ENCODE measurements at regions not wholly inside any gene's neighbourhood (a gene's known extent, or its start where the extent isn't known, plus 50 kb on each side); places are given as distances from the start of the nearest gene placed in this dataset.

GRCh38 chr3:59253523-59253922 is 203.7 kb upstream of the CFAP20DC start:
- H3K27me3 Mint-ChIP-seq = no peaks in the 10 kb centered on the region
- ChIA-PET CTCF (no interaction called here), POLR2A (interaction anchor here (0.6 kb wide), 1 partner anchor 369 kb away, joined by 3 read pairs; no protein-coding TSS in a partner anchor)
- intact Hi-C loops (cut with micrococcal nuclease) = no loop called here
- DNase-seq (no peak), ATAC-seq (no peak)
- H3K27ac Mint-ChIP-seq = no peak overlapping the region
- no peak for TF ChIP-seq CTCF (IDR thresholded peaks at IDR 0.05)
- H3K36me3 Mint-ChIP-seq (ENCODE audit: low read depth) = no peaks in the 10 kb centered on the region
- no peaks in the 10 kb centered on the region for H3K4me1 Mint-ChIP-seq (ENCODE audit: low read depth)
- H3K4me3 Mint-ChIP-seq = no peak overlapping the region
- H3K9me3 Mint-ChIP-seq = peaks cover 7% of the 10 kb centered on the region

- intact Hi-C loops (cut with micrococcal nuclease) = no loop called here
- CTCF ChIA-PET = no interaction called here
- TF ChIP-seq CTCF (IDR thresholded peaks at IDR 0.05) = no peak
- H3K4me1 Mint-ChIP-seq (ENCODE audit: low read depth) = no peaks in the 10 kb centered on the region
- no peak for ATAC-seq
- H3K36me3 Mint-ChIP-seq (ENCODE audit: low read depth) = no peaks in the 10 kb centered on the region
- POLR2A ChIA-PET = no interaction called here
- H3K27ac Mint-ChIP-seq = no peak overlapping the region
- H3K9me3 Mint-ChIP-seq = peaks cover 7% of the 10 kb centered on the region
- no peak overlapping the region for H3K4me3 Mint-ChIP-seq
- H3K27me3 Mint-ChIP-seq = no peaks in the 10 kb centered on the region
- DNase-seq = no peak
Measured at GRCh38 chr3:59251869-59252268, 202.0 kb upstream of the CFAP20DC start.

- Mint-ChIP-seq H3K36me3 (ENCODE audit: low read depth) (no peaks in the 10 kb centered on the region), H3K4me3 (no peak overlapping the region), H3K27ac (no peak overlapping the region), H3K4me1 (ENCODE audit: low read depth) (no peaks in the 10 kb centered on the region), H3K9me3 (peaks cover 7% of the 10 kb centered on the region), H3K27me3 (no peaks in the 10 kb centered on the region)
- no peak for DNase-seq
- no peak for TF ChIP-seq CTCF (IDR thresholded peaks at IDR 0.05)
- intact Hi-C loops (cut with micrococcal nuclease) = no loop called here
- ChIA-PET CTCF (no interaction called here), POLR2A (no interaction called here)
- no peak for ATAC-seq
Measured at GRCh38 chr3:59250600-59250999, 200.8 kb upstream of the CFAP20DC start.

- H3K36me3 Mint-ChIP-seq (ENCODE audit: low read depth) = no peaks in the 10 kb centered on the region
- H3K27ac Mint-ChIP-seq = no peak overlapping the region
- TF ChIP-seq CTCF (IDR thresholded peaks at IDR 0.05) = no peak
- H3K9me3 Mint-ChIP-seq = peaks cover 7% of the 10 kb centered on the region
- H3K4me1 Mint-ChIP-seq (ENCODE audit: low read depth) = no peaks in the 10 kb centered on the region
- no peak for DNase-seq
- ChIA-PET CTCF (no interaction called here), POLR2A (no interaction called here)
- intact Hi-C loops (cut with micrococcal nuclease) = no loop called here
- H3K27me3 Mint-ChIP-seq = no peaks in the 10 kb centered on the region
- no peak overlapping the region for H3K4me3 Mint-ChIP-seq
- ATAC-seq = no peak
Measured at GRCh38 chr3:59249698-59250361, 200.0 kb upstream of the CFAP20DC start.

GRCh38 chr3:59249004-59249403 is 199.2 kb upstream of the CFAP20DC start:
- no peak for TF ChIP-seq CTCF (IDR thresholded peaks at IDR 0.05)
- DNase-seq = no peak
- Mint-ChIP-seq H3K9me3 (peaks cover 7% of the 10 kb centered on the region), H3K27ac (no peak overlapping the region), H3K36me3 (ENCODE audit: low read depth) (no peaks in the 10 kb centered on the region), H3K4me1 (ENCODE audit: low read depth) (no peaks in the 10 kb centered on the region), H3K4me3 (no peak overlapping the region), H3K27me3 (no peaks in the 10 kb centered on the region)
- POLR2A ChIA-PET = interaction anchor here (0.6 kb wide), 1 partner anchor 75 kb away, joined by 4 read pairs; no protein-coding TSS in a partner anchor
- intact Hi-C loops (cut with micrococcal nuclease) = no loop called here
- CTCF ChIA-PET = no interaction called here
- no peak for ATAC-seq

Data from activated CD8-positive, alpha-beta T cell treated with anti-CD3 and anti-CD28 coated beads for 36 hours (primary cell).